ENCODE measurements at regions not wholly inside any gene's neighbourhood (a gene's known extent, or its start where the extent isn't known, plus 50 kb on each side); places are given as distances from the start of the nearest gene placed in this dataset.

DNA sequence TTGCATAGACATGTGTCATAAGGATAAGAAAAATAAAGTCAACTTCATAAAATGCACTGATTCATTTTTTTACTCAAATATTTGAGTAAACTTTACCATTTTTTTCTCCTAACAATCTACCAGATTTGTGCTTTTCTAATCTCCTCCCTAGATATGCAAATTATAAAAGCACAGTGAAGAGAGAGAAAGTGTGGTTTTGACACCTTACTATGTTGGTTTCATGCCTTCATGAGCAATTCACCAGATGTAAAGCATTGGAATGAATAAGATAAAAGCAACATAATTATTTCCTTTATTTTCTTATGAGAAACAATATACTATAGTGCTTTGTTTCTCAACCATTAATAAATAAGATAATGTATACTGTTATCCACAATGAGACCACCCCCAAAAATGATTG, 432.5 kb upstream of the PCDH15 start:
- DNase-seq (ENCODE audit: insufficient read length, low spot score) = no peak
- no peak for FAIRE-seq
- TF ChIP-seq SPI1 (IDR thresholded peaks at IDR 0.05; ENCODE audit: low read depth, low read length) (no peak), TAF1 (IDR thresholded peaks at IDR 0.05; ENCODE audit: low read depth, low read length) (no peak), PAX5 (IDR thresholded peaks at IDR 0.05; ENCODE audit: insufficient read depth, low read length, severe bottlenecking) (no peak), POU2F2 (IDR thresholded peaks at IDR 0.05; ENCODE audit: low read depth, low read length) (no peak), POLR2A (IDR thresholded peaks at IDR 0.05; ENCODE audit: low read depth, low read length) (no peak), POLR2AphosphoS5 (IDR thresholded peaks at IDR 0.05; ENCODE audit: low read depth, low read length) (no peak)

DNA sequence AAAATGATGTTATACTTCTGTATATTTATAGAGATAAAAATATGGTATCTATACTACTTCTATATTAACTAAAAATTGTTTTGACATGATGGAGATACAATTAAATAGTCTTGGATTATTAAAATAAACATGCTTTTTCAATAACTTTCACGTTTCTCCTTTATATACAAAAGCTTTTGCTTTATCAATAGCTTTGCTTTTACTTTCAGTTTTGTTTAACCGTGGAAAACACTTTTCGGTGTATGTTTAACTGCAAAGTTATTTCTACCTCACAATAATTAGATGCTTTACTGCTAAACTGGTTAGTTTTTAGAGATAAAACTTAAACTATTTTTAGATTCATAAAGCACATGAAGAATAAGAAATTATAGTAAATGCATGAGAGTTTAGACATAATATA, 432.1 kb upstream of the PCDH15 start:
- FAIRE-seq (no peak), DNase-seq (ENCODE audit: insufficient read length, low spot score) (no peak)
- no peak for TF ChIP-seq SPI1 (IDR thresholded peaks at IDR 0.05; ENCODE audit: low read depth, low read length)
- TF ChIP-seq POLR2A (IDR thresholded peaks at IDR 0.05; ENCODE audit: low read depth, low read length) = no peak
- TF ChIP-seq PAX5 (IDR thresholded peaks at IDR 0.05; ENCODE audit: insufficient read depth, low read length, severe bottlenecking) = no peak
- TF ChIP-seq POU2F2 (IDR thresholded peaks at IDR 0.05; ENCODE audit: low read depth, low read length) = no peak
- no peak for TF ChIP-seq POLR2AphosphoS5 (IDR thresholded peaks at IDR 0.05; ENCODE audit: low read depth, low read length)
- TF ChIP-seq TAF1 (IDR thresholded peaks at IDR 0.05; ENCODE audit: low read depth, low read length) = no peak

- DNase-seq (ENCODE audit: insufficient read length, low spot score) = no peak
- no peak for FAIRE-seq
- TF ChIP-seq PAX5 (IDR thresholded peaks at IDR 0.05; ENCODE audit: insufficient read depth, low read length, severe bottlenecking) (no peak), POU2F2 (IDR thresholded peaks at IDR 0.05; ENCODE audit: low read depth, low read length) (no peak), TAF1 (IDR thresholded peaks at IDR 0.05; ENCODE audit: low read depth, low read length) (no peak), SPI1 (IDR thresholded peaks at IDR 0.05; ENCODE audit: low read depth, low read length) (no peak), POLR2A (IDR thresholded peaks at IDR 0.05; ENCODE audit: low read depth, low read length) (no peak), POLR2AphosphoS5 (IDR thresholded peaks at IDR 0.05; ENCODE audit: low read depth, low read length) (no peak)
Measured at GRCh38 chr10:55232553-55232952, 431.5 kb upstream of the PCDH15 start.

DNA sequence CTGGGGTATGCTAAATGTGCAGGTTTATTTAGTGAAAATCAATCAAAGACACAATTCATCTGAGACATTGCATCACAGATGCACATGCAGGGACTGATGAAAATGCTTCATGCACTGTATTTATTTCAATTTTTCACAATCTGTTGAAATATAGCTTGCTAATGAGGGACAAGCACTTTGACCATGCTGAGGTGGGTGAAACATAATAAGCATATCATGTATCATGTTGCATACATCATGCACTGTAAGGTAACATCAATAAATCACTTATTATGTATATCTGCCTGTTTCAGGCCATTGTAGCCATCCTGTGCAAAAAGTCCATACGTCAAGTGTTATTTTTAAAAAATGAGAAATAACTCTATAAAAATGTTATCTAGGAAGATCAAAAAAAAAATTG, 426.9 kb upstream of the PCDH15 start:
- DNase-seq (ENCODE audit: insufficient read length, low spot score) (no peak), FAIRE-seq (no peak)
- TF ChIP-seq PAX5 (IDR thresholded peaks at IDR 0.05; ENCODE audit: insufficient read depth, low read length, severe bottlenecking) (no peak), POLR2AphosphoS5 (IDR thresholded peaks at IDR 0.05; ENCODE audit: low read depth, low read length) (no peak), POU2F2 (IDR thresholded peaks at IDR 0.05; ENCODE audit: low read depth, low read length) (no peak), SPI1 (IDR thresholded peaks at IDR 0.05; ENCODE audit: low read depth, low read length) (no peak), POLR2A (IDR thresholded peaks at IDR 0.05; ENCODE audit: low read depth, low read length) (no peak), TAF1 (IDR thresholded peaks at IDR 0.05; ENCODE audit: low read depth, low read length) (no peak)

DNA sequence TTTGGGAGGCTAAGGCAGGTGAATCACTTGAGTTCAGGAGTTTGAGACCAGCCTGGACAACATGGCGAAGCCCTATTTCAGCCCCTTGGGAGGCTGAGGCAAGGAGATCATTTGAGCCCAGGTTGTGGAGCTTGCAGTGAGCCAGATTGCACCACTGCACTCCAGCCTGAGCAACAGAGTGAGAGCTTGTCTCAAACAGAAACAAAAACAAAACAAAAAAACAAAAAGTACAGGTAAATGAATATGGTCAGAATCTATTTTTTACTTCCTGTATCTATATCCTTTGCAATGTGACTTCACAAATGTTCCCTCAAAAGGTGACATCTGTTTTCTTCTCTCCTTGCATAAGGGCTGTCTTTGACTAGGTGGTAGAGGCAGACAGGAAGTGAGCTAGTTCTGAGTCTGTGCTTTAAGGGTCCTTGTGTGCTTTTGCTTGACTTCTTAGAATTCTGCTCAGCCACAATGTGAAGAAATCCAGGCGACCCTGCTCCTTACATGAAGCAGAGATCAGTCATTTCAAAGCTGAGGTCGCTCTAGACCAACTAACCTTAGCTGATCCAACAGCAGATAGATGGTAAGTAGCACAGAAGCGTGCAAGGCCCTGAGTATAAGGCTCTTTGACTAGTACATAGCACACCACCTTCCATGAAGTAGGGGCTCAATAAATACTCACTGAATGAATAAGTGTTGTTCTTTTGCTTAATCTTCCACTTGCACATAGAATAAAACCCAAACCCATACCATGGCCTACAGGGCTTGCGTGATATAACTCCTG, 423.2 kb upstream of the PCDH15 start:
- TF ChIP-seq POLR2AphosphoS5 (IDR thresholded peaks at IDR 0.05; ENCODE audit: low read depth, low read length) (no peak), SPI1 (IDR thresholded peaks at IDR 0.05; ENCODE audit: low read depth, low read length) (no peak), TAF1 (IDR thresholded peaks at IDR 0.05; ENCODE audit: low read depth, low read length) (no peak), POLR2A (IDR thresholded peaks at IDR 0.05; ENCODE audit: low read depth, low read length) (no peak), PAX5 (IDR thresholded peaks at IDR 0.05; ENCODE audit: insufficient read depth, low read length, severe bottlenecking) (no peak), POU2F2 (IDR thresholded peaks at IDR 0.05; ENCODE audit: low read depth, low read length) (no peak)
- DNase-seq (ENCODE audit: insufficient read length, low spot score) (no peak), FAIRE-seq (no peak)

DNA sequence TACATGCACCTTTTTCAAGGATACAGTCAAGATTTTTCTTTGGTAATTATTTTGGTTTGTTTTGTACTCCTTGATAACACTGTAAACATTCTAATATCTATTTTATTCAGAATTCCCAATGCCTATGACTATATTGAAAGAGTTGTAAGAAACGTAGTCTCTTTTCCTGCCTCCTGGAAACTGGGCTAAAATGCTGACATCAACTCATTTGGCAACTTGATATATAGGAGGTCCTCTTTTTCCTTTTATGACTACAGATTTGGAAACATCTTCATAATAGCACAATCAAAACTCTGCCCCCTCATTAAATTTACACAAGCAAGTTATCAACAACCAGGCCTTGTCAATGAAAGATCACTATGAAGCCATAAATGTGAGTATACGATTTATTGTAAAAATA, 422.3 kb upstream of the PCDH15 start:
- no peak for DNase-seq (ENCODE audit: insufficient read length, low spot score)
- FAIRE-seq = no peak
- TF ChIP-seq SPI1 (IDR thresholded peaks at IDR 0.05; ENCODE audit: low read depth, low read length) = no peak
- no peak for TF ChIP-seq TAF1 (IDR thresholded peaks at IDR 0.05; ENCODE audit: low read depth, low read length)
- TF ChIP-seq POU2F2 (IDR thresholded peaks at IDR 0.05; ENCODE audit: low read depth, low read length) = no peak
- no peak for TF ChIP-seq POLR2AphosphoS5 (IDR thresholded peaks at IDR 0.05; ENCODE audit: low read depth, low read length)
- TF ChIP-seq POLR2A (IDR thresholded peaks at IDR 0.05; ENCODE audit: low read depth, low read length) = no peak
- TF ChIP-seq PAX5 (IDR thresholded peaks at IDR 0.05; ENCODE audit: insufficient read depth, low read length, severe bottlenecking) = no peak

DNA sequence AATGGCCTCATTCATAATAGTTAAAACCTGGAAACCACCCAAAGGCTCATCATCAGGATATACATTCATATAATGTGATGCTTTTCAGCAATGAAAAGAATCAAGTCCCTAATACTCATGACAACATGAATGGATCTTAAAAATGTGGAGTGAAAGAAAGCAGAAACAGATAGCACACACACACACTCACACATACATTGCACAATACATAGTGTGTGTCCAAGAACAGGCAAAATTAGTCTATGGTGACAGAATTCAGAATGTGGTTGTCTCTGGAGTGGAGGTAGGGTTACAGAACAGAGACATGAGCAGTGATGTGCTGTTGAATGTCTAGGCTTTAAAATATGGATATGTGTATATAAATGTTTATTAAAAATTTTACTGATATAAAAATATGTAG, 419.9 kb upstream of the PCDH15 start:
- DNase-seq (ENCODE audit: insufficient read length, low spot score) (no peak), FAIRE-seq (no peak)

GRCh38 chr10:55215699-55216098, 414.7 kb upstream of the PCDH15 start:
- TF ChIP-seq PAX5 (IDR thresholded peaks at IDR 0.05; ENCODE audit: insufficient read depth, low read length, severe bottlenecking) = no peak
- no peak for TF ChIP-seq POLR2AphosphoS5 (IDR thresholded peaks at IDR 0.05; ENCODE audit: low read depth, low read length)
- no peak for TF ChIP-seq POLR2A (IDR thresholded peaks at IDR 0.05; ENCODE audit: low read depth, low read length)
- TF ChIP-seq POU2F2 (IDR thresholded peaks at IDR 0.05; ENCODE audit: low read depth, low read length) = no peak
- TF ChIP-seq SPI1 (IDR thresholded peaks at IDR 0.05; ENCODE audit: low read depth, low read length) = no peak
- TF ChIP-seq TAF1 (IDR thresholded peaks at IDR 0.05; ENCODE audit: low read depth, low read length) = no peak
- DNase-seq (ENCODE audit: insufficient read length, low spot score) (no peak), FAIRE-seq (no peak)

More for the DNA sequence above, 419.9 kb upstream of the PCDH15 start:
- TF ChIP-seq POLR2AphosphoS5 (IDR thresholded peaks at IDR 0.05; ENCODE audit: low read depth, low read length) (no peak), POU2F2 (IDR thresholded peaks at IDR 0.05; ENCODE audit: low read depth, low read length) (no peak), SPI1 (IDR thresholded peaks at IDR 0.05; ENCODE audit: low read depth, low read length) (no peak), POLR2A (IDR thresholded peaks at IDR 0.05; ENCODE audit: low read depth, low read length) (no peak), TAF1 (IDR thresholded peaks at IDR 0.05; ENCODE audit: low read depth, low read length) (no peak), PAX5 (IDR thresholded peaks at IDR 0.05; ENCODE audit: insufficient read depth, low read length, severe bottlenecking) (no peak)

DNA sequence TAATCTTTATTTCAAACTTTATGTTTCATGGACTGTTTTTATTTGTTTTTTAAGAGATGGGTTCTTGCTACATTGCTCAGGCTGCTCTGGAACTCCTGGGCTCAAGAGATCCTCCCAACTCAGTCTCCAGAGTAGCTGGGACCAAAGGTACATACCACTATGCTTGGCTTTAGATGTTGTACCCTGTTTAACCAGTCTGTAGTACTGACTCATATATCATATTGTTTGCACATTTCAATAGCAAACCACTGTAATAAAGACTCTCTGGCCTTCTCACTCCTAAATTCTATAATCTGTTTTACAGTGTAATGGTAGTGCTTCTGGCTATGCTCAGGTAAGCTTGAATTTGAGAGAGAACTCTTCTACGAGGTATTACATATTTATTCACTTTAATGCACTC, 413.6 kb upstream of the PCDH15 start:
- no peak for DNase-seq (ENCODE audit: insufficient read length, low spot score)
- TF ChIP-seq TAF1 (IDR thresholded peaks at IDR 0.05; ENCODE audit: low read depth, low read length) (no peak), POLR2A (IDR thresholded peaks at IDR 0.05; ENCODE audit: low read depth, low read length) (no peak), POLR2AphosphoS5 (IDR thresholded peaks at IDR 0.05; ENCODE audit: low read depth, low read length) (no peak), POU2F2 (IDR thresholded peaks at IDR 0.05; ENCODE audit: low read depth, low read length) (no peak), PAX5 (IDR thresholded peaks at IDR 0.05; ENCODE audit: insufficient read depth, low read length, severe bottlenecking) (no peak), SPI1 (IDR thresholded peaks at IDR 0.05; ENCODE audit: low read depth, low read length) (no peak)
- no peak for FAIRE-seq
